DMS79 treated with DMSO at 0.1 percent for 48 hours (cell line): ENCODE measurements at regions not wholly inside any gene's neighbourhood (a gene's known extent, or its start where the extent isn't known, plus 50 kb on each side); places are given as distances from the start of the nearest gene placed in this dataset.
"Not testable (repeated sequence)": the region's sequence is repeated elsewhere in the genome, so short reads cannot be mapped to it uniquely, and the experiment has no call there.

Experiments used
- DNase-seq: peaks from one replicate; lab custom pipeline; 2025; lab: John Stamatoyannopoulos, UW

DNA sequence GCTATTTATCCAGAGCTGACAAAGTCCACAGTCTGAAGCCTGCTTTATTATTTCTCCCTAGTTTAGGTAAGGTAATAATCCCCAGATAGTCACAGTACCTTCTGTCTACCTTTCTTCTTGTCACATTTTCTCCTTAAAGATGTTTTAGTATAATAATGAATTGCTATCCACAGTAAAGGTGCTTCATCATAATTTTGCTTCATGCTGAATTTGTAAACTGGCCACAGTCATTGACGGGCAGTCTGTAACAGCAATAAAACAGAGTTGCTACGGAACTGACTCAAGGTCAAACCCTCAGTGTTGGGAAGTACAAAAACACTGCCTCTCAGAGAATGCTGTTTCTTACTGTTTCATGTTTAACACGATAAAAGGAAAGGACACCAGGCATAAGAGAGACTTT is 195.7 kb downstream of the ZNF608 start:
- no peak for DNase-seq

- DNase-seq = no peak
Observed at GRCh38 chr5:124549891-124550436, 196.5 kb downstream of the ZNF608 start.

GRCh38 chr5:124546643-124547042 is 199.8 kb downstream of the ZNF608 start:
- DNase-seq = no peak

DNA sequence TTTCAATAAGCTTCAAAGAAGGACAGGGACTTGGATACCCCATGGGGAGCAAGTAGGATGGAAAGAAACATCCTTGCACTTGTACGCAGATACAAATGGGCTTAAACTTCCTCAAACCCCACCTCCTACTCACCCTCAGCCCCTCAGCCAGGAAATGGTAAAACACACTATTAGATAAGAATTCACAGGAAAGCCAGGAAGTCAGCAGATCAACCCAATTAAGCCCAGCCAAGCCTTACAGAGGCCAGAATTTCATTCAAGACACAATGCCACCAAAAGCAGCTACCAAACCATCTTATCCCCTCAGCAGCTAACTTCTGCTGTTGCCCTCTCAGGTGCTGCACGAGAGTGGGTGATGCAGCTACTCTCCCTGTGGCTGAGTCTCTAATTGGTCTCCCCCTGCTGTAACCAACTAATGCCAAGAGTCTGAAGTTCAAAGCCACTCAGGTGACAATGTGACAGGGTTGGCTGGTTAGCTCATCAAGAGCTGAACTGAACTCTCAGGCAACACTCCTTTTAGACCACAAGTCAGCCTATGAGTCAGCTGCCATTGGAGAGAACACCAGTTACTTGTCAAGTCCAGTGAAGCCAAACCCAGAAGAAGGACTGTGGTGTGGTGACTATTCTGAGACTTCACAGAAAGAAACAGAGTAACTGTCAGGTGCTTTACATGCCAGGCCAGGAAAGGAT is 201.9 kb downstream of the ZNF608 start:
- no peak for DNase-seq

- DNase-seq = no peak
Observed at GRCh38 chr5:124538931-124539330, 207.5 kb downstream of the ZNF608 start.

DNA sequence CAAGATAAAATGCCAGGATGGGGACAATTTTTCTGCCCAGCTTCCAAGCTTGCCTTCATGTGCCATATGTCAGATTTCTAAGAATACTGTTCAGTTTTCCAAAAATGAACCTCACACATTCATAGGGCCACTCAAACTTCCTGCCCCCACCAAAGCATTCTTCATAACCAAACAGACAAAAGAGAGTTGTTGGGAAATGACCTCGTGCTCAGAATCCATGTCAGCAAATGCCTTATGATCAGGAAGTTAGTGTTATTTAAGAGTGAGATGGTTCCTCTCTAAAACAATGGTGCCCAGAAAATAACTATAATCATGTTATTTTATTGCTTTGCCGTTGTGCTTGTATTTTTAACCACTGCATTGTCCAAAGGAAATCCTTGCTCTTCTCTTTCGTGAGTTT is 208.2 kb downstream of the ZNF608 start:
- DNase-seq = no peak

DNA sequence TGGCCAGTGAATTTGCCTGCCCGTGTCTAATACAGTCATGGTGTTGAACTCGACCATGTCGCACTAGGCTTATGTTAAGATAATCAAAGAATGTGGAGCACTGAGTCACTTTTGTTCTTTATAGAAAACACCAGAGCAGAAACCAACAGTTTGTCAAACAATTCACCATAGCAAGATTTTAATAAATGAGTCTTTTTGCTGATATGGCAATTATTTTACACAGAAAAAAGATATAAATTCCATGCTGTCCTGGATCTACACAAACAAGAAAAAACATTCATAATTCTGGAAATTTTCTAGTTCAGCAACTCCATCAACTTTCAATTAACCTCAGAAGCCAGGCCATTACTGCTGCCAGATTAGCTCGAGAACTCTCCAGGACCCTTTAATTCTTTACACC is 208.9 kb downstream of the ZNF608 start:
- DNase-seq = no peak

- no peak for DNase-seq
Observed at GRCh38 chr5:124537107-124537506, 209.3 kb downstream of the ZNF608 start.

DNA sequence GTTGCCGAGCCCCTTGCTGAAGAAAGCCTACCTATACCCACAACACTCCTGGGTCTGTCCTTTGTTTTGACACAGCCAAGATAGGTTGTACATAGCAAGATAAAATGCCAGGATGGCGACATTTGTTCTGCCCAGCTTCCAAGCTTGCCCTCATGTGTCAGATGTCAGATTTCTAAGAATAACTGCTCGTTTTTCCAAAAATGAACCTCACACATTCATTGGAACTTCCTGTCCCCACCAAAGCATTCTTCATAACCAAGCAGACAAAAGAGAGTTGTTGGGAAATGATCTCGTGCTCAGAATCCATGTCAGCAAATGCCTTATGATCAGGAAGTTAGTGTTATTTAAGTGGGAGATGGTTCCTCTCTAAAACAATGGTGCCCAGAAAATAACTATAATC is 210.1 kb downstream of the ZNF608 start:
- DNase-seq = no peak

DNA sequence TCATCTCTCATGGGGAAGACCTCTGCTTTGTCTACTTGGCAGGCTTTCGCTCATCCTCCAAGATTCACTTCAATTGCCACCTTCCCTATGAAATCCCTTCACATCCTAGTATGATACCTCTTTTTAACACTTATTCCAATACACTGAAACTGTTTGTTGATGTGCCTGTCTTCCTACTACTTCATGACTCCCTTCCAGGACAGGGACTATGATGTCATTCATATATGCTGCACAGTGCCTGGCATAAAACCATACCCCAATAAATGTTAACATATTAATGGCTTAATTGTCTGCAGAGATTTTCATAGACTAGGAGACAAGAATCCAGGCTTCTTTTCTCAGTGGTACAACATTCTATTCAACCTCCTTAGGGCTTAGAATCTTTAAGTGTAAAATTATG is 215.5 kb downstream of the ZNF608 start:
- DNase-seq = no peak

DNA sequence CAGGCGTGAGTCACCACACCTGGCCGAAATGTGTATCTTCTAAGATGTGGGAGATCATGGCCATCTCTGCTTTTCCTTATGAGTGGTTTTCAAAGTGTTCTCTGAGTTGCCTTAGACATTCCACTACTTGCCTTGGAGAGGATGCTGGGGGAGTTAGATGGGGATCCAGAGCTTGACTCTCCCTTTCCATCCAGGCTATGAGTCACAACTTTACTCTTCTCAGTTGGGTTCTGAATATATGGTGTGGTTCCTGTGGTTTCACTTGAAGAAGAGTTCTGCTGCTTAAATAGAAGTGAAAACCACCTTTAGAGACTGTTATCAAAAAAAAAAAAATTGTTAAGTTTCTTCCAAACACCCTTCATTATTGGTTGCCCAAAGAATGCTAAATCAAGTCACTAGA is 217.6 kb downstream of the ZNF608 start:
- DNase-seq = no peak

DNA sequence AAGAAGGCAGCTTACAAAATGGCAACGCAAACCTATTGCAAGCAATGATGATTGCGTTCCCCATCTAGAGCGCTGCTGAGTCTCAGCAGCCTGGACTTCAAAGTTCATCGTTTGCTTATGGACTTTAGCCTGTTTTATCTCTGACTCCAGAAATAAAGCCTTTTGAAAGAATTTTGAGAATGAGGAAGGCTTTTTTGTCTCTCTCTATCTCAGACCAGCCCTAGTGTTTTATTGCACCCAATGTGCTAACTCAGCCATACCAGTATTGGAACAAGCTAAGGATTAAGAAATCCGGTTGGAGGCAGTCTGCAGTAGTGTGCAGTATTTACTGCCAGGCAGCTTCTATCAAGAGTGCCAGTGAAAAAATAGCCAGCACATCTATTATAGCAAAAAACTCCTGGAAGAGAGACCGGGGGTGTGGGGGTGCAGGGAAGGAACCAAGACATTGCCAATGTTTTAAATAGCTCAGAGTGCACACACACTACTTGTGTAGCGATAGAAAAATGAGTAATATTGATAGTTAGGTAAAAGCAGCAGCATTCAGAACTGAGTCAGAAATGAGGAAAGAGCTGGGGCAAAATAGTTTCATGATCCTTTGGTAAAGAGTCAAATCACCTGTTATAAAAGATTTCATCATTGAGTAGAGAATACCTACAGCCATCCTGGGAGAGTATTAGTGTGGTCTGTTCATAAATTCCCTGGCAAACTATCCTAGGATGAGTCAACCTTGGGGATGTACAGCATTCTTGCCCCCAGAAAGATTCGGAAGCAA is 219.0 kb downstream of the ZNF608 start:
- no peak for DNase-seq

- not testable (repeated sequence) for DNase-seq
Observed at GRCh38 chr5:124526079-124526478, 220.4 kb downstream of the ZNF608 start.

- DNase-seq = no peak
Observed at GRCh38 chr5:124524552-124525232, 221.7 kb downstream of the ZNF608 start.

DNA sequence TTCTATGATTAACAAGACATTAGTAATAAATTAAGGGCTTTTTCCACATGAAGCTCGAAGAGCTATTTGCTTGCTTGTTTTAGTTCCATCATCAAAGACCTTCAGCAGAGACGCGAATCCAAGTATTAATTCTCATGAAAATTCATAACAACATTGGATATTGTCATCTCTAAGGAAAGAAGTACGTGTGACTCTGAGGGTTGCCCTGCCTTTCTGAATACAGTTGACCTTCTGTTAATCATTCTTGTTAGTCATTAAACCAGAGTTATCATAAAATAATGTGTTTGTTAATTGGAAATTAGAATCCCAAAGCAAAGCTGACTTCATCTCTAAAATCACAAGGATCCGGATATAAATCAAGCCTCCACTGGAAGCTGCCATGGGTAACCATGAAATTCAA is 222.5 kb downstream of the ZNF608 start:
- no peak for DNase-seq

DNA sequence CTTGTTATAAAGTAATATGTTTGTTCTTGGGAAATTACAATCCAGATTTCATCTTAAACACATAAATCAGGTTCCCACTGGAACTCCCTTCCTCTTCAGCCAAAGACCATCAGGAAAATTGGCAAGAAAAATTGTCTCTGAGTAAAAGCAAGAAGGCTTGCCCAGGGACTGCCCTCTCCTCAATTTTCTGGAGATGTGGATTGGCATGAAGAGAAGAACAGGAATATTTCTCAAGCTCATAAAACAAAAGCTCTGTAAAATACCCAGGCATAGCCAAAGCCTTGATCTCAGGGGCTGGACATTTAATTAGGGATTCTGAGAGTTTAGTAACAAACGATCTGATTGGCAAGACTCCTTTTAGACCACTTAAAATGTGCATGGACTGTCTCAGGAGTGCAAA is 223.4 kb downstream of the ZNF608 start:
- DNase-seq = no peak

DNA sequence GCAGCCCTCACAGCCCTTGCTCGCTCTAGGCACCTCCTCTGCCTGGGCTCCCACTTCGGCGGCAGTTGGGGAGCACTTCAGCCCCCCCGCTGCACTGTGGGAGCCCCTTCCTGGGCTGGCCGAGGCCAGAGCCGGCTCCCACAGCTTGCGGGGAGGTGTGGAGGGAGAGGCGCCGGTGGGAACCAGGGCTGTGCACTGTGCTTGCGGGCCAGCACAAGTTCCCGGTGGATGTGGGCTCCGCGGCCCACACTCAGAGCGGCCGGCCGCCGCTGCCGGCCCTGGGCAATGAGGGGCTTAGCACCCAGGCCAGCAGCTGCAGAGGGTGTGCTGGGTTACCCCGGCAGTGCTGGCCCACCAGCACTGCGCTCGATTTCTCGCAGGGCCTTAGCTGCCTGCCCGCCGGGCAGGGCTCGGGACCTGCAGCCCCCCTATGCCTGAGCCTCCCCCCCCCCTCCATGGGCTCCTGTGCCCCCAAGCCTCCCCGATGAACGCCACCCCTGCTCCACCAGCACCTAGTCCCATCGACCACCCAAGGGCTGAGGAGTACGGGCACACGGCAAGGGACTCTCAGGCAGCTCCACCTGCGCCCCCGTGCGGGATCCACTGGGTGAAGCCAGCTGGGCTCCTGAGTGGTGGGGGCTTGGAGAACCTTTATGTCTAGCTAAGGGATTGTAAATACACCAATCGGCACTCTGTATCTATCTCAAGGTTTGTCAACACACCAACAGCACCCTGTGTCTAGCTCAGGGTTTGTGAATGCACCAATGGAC is 224.8 kb downstream of the ZNF608 start:
- DNase-seq = no peak

- no peak for DNase-seq
Observed at GRCh38 chr5:124519396-124519795, 227.0 kb downstream of the ZNF608 start.

GRCh38 chr5:124516567-124516966 is 229.9 kb downstream of the ZNF608 start:
- no peak for DNase-seq

DNA sequence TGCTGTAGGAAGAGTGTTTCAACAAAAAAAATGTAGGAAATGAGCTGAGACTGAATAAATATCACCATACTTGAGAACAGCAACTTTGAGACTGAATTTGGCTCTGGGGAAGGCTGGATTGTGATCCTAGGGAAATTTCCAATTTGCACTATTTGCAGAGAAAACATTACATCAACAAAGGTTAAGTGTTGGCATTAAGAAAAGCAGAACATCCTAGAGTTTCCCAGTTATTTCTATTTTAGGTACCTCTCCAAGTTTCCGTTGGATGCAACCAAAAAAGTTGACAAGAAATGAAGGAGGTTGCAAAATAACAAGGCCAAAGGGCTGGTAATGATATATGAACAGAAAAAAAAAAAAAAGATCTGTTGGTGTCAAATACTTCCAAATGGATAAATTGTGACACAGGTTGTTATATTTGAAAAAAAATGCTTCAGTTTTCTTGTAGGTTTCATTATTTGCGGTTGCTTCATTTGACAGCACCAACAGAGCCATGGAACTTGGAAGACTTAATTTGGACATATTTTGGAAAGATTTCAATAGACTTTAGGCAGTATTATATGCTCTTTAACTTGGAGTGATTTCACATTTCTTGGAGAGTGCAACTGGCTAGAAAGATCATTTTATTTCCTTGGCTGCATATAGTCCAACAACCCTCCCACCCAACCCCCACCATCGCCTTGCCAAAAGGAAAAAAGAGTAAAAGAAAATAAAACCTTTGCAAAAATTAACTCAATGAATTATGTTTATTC is 230.8 kb downstream of the ZNF608 start:
- peak; percentile 21 for DNase-seq

- no peak for DNase-seq
Observed at GRCh38 chr5:124514956-124515355, 231.5 kb downstream of the ZNF608 start.
